ENCODE measurements at regions not wholly inside any gene's neighbourhood (a gene's known extent, or its start where the extent isn't known, plus 50 kb on each side); places are given as distances from the start of the nearest gene placed in this dataset.

GRCh38 chr16:66176731-66177130, 189.8 kb upstream of the CDH5 start:
- TF ChIP-seq RAD21 (IDR thresholded peaks at IDR 0.05; ENCODE audit: low read depth): no peak
- no peak for TF ChIP-seq MAX (IDR thresholded peaks at IDR 0.05)
- no peak for TF ChIP-seq CTCF (IDR thresholded peaks at IDR 0.05 in 2 of 3, conservative IDR thresholded peaks at IDR 0.05 in 1 of 3; ENCODE audit: borderline replicate concordance in 1 of 3, insufficient read depth in 1 of 3, low read depth in 2 of 3, low read length in 2 of 3)
- no peak for TF ChIP-seq EZH2 (IDR thresholded peaks at IDR 0.05)
